ENCODE measurements at regions not wholly inside any gene's neighbourhood (a gene's known extent, or its start where the extent isn't known, plus 50 kb on each side); places are given as distances from the start of the nearest gene placed in this dataset.

- no peak overlapping the region for H3K27ac ChIP-seq
- TF ChIP-seq ZFX (IDR thresholded peaks at IDR 0.05) (no peak), CTCF (conservative IDR thresholded peaks at IDR 0.05) (no peak)
These were observed 268.1 kb upstream of the FZD8 start for GRCh38 chr10:35910234-35910633.

- H3K27ac ChIP-seq = no peak overlapping the region
- no peak for TF ChIP-seq ZFX (IDR thresholded peaks at IDR 0.05)
- no peak for TF ChIP-seq CTCF (conservative IDR thresholded peaks at IDR 0.05)
These were observed 267.1 kb upstream of the FZD8 start for GRCh38 chr10:35909121-35909720.

- TF ChIP-seq ZFX (IDR thresholded peaks at IDR 0.05) = no peak
- no peak for TF ChIP-seq CTCF (conservative IDR thresholded peaks at IDR 0.05)
- no peak overlapping the region for H3K27ac ChIP-seq
These were observed 266.4 kb upstream of the FZD8 start for GRCh38 chr10:35908451-35908850.

- TF ChIP-seq ZFX (IDR thresholded peaks at IDR 0.05) (no peak), CTCF (conservative IDR thresholded peaks at IDR 0.05) (no peak)
- H3K27ac ChIP-seq = no peak overlapping the region
These were observed 265.5 kb upstream of the FZD8 start for GRCh38 chr10:35907548-35907947.

- no peak overlapping the region for H3K27ac ChIP-seq
- TF ChIP-seq CTCF (conservative IDR thresholded peaks at IDR 0.05) (no peak), ZFX (IDR thresholded peaks at IDR 0.05) (no peak)
These were observed 264.1 kb upstream of the FZD8 start for GRCh38 chr10:35906155-35906554.

- TF ChIP-seq ZFX (IDR thresholded peaks at IDR 0.05) = no peak
- H3K27ac ChIP-seq = no peak overlapping the region
These were observed 260.9 kb upstream of the FZD8 start for GRCh38 chr10:35903021-35903420.

GRCh38 chr10:35898716-35899440 is 256.8 kb upstream of the FZD8 start:
- H3K27ac ChIP-seq = no peak overlapping the region
- TF ChIP-seq CTCF (conservative IDR thresholded peaks at IDR 0.05) (no peak), ZFX (IDR thresholded peaks at IDR 0.05) (no peak)

GRCh38 chr10:35896001-35896400 is 253.9 kb upstream of the FZD8 start:
- no peak overlapping the region for H3K27ac ChIP-seq
- TF ChIP-seq CTCF (conservative IDR thresholded peaks at IDR 0.05) = no peak
- no peak for TF ChIP-seq ZFX (IDR thresholded peaks at IDR 0.05)

All from C4-2B (cell line).